ENCODE measurements at regions not wholly inside any gene's neighbourhood (a gene's known extent, or its start where the extent isn't known, plus 50 kb on each side); places are given as distances from the start of the nearest gene placed in this dataset.

DNA sequence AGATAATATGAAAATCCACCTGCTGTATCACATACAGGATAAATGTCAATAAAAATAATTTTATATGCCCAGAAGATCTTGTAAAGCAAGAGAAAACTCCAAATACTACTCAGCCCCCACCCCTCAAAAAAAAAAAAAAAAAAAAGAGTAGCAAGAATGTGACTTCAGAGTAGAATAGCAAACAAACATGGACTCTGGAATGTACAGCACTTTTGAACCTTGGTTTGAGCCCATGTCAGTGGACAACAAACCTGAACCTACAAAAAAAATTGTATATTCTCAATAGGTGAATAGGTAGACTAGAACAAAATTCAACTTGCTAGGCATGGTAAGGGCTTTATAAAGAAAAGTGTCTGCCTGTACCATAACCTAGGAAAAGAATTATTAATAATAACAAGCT, 428.0 kb downstream of the SLITRK6 start:
- no peak for DNase-seq

- no peak for DNase-seq
Observed at GRCh38 chr13:85368686-85369085, 430.5 kb downstream of the SLITRK6 start.

GRCh38 chr13:85367887-85368286, 431.3 kb downstream of the SLITRK6 start:
- DNase-seq: no peak

DNA sequence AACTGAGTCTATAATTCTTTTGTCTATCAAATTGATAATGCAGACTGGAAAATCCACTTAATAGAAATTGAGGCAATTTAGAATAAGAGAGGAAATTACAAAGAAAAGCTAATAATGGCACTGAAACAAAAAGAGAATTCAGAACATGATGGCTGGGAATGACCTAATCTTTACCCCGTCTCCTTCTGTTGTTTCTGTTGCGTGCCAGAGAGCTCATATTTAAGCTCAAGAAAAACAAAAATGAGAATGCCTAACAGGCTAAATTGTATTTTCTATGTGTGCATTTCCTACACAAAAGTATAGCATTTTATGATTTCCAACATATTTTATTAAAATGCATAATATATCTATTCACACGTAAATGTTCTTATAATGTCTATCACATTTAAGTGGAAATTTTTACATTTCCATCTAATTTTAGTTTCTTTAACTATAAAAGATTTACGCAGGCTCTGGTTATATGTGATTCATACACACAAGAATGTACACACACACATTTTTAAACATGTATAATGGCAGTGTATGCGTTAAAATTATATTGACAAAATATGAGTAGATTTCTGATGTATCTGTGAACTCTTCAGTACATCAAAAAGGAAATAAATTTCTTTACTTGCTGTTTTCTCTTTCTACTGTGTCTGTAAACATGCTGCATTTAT, 432.3 kb downstream of the SLITRK6 start:
- DNase-seq: no peak

DNA sequence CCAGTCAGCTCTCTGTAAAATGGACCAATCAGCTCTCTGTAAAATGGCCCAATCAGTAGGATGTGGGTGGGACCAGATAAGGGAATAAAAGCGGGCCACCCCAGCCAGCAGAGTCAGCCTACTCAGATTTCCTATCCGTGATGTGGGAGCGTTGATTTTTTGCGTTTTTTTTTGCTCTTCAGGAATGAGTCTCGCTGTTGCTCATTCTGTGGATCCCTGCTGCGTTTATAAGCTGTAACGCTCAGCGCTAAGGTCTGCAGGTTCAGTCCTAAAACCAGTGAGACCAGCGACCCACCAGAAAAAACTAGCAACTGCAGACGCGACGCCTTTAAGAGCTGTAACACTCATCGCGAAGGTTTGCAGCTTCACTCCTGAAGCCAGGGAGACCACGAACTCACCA, 435.7 kb downstream of the SLITRK6 start:
- no peak for DNase-seq

DNA sequence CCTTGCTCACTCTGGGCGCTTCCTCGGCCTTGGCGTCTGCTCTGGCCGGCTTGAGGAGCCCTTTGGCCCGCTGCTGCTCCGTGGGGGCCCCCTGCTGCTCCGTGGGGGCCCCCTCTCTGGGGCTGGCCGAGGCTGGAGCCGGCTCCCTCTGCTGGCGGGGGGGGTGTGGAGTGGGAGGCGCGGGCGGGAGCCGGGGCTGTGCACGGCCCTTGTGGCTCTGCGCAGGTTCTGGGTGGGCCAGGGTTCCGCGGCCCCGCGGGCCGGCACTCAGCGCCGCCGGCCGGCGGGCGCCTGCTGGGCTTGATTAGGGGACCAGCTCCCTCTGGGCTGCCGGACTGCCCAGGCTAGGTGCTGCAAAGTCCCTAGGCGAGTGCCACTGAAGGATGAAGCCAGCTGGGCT, 436.2 kb downstream of the SLITRK6 start:
- DNase-seq: no peak

- no peak for DNase-seq
Observed at GRCh38 chr13:85347251-85347650, 452.0 kb downstream of the SLITRK6 start.

DNA sequence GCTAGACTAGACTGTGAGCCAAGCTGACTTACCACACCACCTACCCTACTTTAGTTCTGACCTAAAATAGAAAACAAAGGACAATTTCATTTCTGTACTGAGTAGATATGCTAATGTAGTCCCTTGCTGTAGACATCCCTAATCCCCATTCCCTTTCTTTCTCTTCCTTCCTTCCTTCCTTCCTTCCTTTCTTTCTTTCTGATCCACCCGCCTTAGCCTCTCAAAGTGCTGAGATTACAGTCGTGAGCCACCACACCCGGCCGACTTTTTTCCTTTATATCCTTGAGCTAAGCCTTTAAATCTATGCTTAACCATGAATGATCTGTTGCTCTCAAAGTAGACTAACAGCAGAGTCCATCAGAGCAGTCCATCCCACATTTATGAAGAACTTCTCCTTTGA, 465.0 kb downstream of the SLITRK6 start:
- no peak for DNase-seq

GRCh38 chr13:85333506-85334020, 465.7 kb downstream of the SLITRK6 start:
- no peak for DNase-seq

DNA sequence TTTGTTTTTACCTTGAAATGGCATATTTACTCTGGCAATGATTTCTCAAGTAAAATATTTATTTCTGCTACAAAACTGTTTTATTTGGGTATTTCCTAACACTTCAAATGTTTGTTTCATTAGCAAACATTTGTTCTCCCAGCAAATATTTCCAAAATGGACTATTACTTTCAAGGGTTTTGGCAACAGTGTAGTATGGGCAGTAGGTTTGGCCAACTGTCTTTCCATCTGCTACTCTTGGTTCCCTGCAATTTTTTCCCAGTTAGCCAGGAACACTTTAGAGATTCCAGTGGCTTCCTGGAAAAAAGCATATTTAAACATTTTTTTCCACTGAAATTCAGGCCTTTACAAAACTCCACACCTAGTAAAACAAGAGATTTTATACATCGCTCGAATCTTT, 466.6 kb downstream of the SLITRK6 start:
- DNase-seq: no peak

DNA sequence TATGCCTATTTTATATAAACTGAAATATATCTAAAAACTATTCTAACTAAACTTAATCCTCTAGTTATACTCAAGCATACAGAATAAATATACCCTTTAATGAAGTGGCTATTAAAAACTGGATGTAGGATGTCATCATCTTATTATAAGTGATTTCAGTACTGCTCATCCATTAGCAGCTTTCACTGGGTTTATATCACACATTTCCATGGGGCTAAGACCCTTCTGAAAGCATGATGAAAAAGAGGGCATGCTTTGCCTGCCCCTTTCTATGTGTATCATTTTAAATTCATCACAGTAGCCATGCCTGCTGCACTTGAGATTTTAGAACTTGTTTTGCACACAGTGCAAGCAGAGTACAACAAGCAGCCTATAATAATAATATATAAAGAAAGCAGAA, 477.5 kb downstream of the SLITRK6 start:
- no peak for DNase-seq

DNA sequence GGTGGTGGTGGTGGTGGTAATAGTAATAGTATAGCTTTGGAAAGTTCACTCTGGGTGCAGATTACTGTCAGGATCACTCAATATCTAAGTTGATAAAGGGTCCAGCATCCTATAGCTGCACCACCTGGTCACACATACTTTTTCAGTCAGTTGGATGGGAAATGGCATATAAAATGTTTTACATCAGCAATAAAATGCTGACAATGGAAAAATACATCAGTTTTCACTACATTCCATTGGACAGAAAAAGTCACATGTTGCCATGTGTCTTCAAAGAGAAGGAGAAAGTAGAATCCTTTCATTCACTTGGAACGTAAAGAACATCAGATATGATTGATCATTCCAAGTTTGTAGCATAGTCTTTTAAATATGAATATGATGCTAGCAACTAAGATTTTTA, 481.4 kb downstream of the SLITRK6 start:
- no peak for DNase-seq

- DNase-seq: no peak
Observed at GRCh38 chr13:85316506-85317025, 482.7 kb downstream of the SLITRK6 start.

DNA sequence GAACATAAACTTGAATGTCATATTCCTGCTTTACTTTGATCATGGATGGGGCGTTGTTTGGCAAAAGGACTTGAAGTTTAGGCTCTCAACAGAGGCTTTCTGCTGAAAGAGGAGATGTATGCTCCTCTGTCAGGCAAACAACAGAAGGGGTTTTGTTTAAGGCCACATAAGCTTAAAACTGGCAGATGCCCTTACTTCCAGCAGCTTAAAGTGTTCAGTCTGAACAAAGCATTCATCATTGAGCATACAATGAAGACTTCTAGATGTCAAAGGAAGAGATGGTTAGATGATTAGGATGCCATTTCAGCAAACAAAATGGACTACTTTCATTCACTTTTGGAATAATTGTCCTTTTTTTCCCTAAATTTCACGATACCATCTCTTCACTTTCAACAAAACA, 484.5 kb downstream of the SLITRK6 start:
- DNase-seq: no peak

DNA sequence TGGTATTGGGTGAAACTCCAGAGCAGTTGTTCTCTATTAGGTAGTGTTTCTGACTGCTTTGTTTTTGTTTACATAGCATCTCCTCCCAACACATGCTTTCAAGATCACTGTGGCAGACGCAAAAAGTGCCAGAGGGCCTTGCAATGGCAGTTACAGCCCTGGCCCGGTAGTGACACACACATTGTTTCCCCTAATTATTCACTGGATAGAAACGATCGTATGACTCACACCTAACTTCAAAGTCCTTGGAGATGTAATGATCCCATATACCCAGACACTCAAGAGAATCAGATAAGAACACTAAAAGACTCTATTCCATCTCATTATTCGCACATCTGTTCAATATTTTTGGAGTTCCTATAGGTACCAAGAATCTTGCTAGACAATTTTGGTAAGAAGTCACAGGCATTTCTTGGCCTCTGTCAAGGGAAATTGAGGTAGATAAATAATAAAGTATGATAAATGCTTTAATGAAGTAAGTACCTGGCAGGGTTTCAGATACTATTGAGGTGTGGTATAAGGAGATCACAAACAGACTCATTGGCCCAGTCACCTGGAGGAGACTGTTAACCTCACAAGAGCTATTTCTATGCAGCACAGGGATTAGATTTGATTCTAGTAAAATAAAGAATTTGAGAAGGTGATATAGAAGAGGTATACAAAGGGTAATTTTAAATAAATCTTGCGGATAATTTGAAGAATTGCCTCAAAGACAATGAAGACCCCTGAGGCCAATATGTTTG, 485.3 kb downstream of the SLITRK6 start:
- no peak for DNase-seq

DNA sequence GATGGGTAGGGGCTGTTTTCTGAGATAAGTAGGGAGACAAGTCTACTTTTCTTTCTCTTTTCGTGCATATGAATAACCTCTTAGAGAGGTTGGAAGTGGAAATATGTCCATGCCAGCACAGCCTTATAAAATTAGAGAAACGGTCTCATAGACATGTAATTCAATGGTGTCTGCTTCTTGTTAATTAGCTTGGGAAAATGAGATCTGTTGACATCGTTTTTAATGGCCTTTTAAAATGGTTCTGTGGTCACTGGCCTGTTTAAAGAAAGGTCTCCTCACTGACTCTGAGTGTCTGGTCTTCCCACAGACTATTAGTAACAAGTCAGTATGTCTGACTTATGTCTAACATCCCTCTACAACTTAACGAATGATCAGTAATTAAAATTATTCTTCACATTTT, 487.1 kb downstream of the SLITRK6 start:
- DNase-seq: no peak

DNA sequence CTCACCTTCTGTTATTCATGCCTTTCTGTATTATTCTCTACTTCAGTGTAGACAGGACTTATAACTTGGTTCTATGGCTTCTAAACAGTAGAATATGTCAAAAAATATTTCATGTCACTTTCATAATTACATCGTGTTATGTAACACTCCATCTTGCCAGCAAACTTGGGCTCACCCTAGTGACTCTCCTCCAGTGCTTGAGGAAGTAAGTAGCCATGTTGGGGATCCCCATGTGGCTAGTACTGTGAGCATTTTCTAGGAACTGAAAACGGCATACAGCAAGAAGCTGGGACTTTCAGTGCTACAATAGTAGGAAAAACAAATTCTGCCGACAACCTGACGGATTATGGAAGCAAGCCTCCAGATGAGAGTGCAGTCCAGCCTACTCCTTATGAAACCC, 495.6 kb downstream of the SLITRK6 start:
- no peak for DNase-seq

DNA sequence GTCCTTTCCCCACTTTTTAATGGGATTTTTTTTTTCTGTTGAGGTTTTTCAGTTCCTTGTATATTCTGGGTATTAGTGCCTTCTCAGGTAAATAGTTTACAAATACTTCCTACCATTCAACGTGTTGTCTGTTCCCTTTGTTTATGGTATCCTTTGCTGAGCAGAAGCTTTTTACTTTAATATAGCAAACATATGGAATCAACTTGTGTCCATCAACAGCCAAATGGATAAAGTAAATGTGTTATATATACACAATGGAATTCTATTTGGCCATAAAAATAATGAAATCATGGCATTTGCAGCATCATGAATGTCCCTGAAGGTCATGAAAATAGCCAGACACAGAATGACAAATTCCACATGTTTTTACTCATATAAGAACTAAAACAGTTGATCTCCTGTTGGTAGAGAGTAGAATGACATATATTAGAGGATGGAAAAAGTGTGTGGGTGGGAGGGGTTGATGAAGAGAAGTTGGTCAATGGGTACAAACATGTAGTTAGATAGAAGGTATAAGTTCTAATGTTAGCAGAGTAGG, 500.8 kb downstream of the SLITRK6 start:
- no peak for DNase-seq

- DNase-seq: no peak
Observed at GRCh38 chr13:85288698-85289097, 510.5 kb downstream of the SLITRK6 start.

DNA sequence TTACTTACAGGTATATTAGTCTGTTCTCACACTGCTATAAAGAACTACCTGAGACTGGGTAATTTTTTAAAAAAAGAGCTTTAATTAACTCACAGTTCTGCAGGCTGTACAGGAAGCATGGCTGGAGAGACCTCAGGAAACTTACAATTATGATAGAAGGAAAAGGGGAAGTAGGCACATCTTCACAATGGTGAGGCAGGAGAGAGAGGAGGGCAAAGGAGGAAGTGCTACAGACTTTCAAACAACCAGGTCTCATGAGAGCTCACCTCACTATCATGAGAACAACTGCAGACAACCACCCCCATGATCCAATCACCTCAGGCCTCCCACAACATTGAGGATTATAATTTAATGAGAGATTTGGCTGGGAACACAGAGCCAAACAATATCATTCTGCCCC, 511.7 kb downstream of the SLITRK6 start:
- no peak for DNase-seq

DNA sequence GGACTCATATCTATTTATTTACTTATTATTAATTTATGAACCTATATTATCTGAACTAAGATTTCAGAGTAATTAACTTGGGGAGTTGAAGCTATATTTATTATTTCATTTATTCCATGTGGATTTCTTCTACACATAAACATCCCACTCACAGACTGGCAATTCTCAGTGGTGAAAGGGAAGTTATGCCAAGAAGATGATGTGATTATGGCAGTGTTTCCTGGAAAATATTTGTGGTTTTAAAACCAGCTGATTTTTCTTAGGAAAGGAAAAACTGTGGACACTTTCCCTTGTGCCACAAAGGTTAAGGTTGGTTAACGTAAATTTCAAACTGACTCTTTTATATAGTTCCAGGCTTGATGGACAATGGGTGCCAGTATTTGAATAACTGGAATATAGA, 513.1 kb downstream of the SLITRK6 start:
- DNase-seq: no peak

DNA sequence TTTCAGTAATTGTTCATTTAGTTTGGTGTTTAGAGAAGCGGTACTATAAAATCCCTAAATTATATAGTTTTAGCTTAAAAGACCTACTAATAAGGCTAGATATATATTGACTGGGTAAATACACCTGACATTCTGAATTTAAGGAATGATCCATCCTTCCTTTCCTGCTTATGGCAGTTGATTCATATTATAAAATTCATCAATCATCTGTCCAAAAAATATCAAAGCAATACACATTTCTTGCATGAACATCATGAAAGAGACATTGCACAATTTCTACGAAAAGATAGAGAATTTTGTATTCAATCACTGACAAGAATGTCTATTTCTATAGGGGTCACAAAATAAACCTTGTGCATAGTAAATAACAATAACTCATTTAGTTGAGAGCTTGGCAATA, 514.9 kb downstream of the SLITRK6 start:
- no peak for DNase-seq

DNA sequence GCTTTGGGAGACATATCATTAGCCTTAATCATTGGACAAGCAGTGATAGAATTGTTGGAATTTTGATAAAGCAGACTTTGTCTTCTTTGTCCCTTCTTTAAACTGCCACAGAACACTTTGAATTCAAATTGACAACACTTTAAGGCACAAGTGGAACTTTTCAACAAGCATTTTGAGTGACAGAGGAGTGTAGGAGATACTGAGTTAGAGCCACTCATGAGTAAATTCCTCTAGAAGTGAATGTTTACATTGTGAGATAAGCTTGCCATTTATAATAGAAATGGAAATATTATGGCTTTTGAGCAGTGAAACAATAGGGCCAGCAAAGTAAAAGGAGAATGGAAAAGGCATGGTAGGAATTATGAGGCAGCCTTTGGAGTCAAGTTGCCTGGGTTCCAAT, 515.8 kb downstream of the SLITRK6 start:
- DNase-seq: no peak

DNA sequence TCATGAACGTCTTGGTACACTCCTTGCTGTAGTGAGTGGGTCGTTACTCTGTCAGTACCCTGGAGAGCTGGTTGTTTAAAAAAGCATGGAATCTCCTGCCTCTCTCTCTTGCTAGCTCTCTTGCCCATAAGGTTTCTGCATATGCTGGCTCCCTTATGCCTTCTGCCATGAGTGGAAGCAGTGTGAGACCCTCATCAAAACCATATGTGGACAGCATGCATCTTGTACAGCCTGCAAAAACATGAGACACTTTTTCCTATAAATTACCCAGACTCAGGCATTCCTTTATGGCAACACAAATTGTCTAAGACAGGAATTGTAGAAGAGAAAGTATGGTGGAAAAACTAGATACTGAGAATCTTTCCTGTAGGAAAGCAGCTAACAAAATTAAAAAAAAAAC, 516.3 kb downstream of the SLITRK6 start:
- no peak for DNase-seq

Data from NCI-H1694 (cell line).